B cell (primary cell): ENCODE measurements at regions not wholly inside any gene's neighbourhood (a gene's known extent, or its start where the extent isn't known, plus 50 kb on each side); places are given as distances from the start of the nearest gene placed in this dataset.

Experiments
- CTCF ChIP-seq: fragments of 200-600 bp; IDR thresholded peaks from one replicate; pipeline ENCODE4 v1.8.0; 2022; ENCODE audit warnings: antibody characterized with exemption, mild to moderate bottlenecking
- EZH2 ChIP-seq: IDR thresholded peaks from 2 replicates; pipeline ENCODE4 v1.6.1; 2012; ENCODE audit warnings: borderline replicate concordance, low read depth, mild to moderate bottlenecking, moderate library complexity, low read length; ENCODE audit not compliant: insufficient read depth, poor library complexity, severe bottlenecking

- no peak for TF ChIP-seq CTCF
- no peak for TF ChIP-seq EZH2
These were observed 507.5 kb upstream of the SULF2 start for GRCh38 chr20:48292806-48293205.
